ENCODE measurements at regions not wholly inside any gene's neighbourhood (a gene's known extent, or its start where the extent isn't known, plus 50 kb on each side); places are given as distances from the start of the nearest gene placed in this dataset.

DNA sequence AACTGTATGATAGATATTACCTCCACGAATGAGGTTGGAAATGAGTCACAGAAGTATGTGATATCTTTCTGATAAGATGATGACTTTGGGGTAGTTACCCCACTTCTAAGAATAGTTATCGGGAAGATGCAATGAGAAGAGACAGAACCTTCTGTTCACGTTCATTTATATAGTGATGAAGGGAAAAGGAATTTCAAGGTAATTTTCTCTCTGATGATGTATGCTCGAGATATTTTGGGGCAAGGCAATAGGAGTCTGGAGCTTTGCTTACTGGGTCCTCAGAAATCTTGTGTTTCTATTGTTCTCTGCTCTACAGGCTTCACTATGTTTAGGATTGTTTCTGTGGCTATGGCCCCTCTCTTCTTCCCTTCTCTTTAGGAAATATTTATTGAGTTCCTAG lies 1389.6 kb downstream of the CDH8 start:
- intact Hi-C loops (cut with micrococcal nuclease; ENCODE audit: unreplicated experiment), result no loop called here
- H3K27me3 ChIP-seq (ENCODE audit: control insufficient read depth, insufficient read depth, low read length), result no peaks in the 10 kb centered on the region
- ATAC-seq (no peak), DNase-seq (ENCODE audit: low read depth, low spot score) (no peak)
- no peak overlapping the region for H3K27ac ChIP-seq (ENCODE audit: low read length)
- in situ Hi-C loops (cut with HindIII; ENCODE audit: low pct_unique_long_range_greater_than_20kb, low sequenced_read_pairs), result no loop called here
- no peaks in the 10 kb centered on the region for H3K4me1 ChIP-seq (ENCODE audit: control insufficient read depth, insufficient read depth, low read length)
- H3K36me3 ChIP-seq (ENCODE audit: control insufficient read depth, insufficient read depth, low read length), result no peaks in the 10 kb centered on the region
- TF ChIP-seq, protein P1, sequence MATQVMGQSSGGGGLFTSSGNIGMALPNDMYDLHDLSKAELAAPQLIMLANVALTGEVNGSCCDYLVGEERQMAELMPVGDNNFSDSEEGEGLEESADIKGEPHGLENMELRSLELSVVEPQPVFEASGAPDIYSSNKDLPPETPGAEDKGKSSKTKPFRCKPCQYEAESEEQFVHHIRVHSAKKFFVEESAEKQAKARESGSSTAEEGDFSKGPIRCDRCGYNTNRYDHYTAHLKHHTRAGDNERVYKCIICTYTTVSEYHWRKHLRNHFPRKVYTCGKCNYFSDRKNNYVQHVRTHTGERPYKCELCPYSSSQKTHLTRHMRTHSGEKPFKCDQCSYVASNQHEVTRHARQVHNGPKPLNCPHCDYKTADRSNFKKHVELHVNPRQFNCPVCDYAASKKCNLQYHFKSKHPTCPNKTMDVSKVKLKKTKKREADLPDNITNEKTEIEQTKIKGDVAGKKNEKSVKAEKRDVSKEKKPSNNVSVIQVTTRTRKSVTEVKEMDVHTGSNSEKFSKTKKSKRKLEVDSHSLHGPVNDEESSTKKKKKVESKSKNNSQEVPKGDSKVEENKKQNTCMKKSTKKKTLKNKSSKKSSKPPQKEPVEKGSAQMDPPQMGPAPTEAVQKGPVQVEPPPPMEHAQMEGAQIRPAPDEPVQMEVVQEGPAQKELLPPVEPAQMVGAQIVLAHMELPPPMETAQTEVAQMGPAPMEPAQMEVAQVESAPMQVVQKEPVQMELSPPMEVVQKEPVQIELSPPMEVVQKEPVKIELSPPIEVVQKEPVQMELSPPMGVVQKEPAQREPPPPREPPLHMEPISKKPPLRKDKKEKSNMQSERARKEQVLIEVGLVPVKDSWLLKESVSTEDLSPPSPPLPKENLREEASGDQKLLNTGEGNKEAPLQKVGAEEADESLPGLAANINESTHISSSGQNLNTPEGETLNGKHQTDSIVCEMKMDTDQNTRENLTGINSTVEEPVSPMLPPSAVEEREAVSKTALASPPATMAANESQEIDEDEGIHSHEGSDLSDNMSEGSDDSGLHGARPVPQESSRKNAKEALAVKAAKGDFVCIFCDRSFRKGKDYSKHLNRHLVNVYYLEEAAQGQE (IDR thresholded peaks at IDR 0.05; ENCODE audit: insufficient read depth in 1 of 2, low read depth in 2 of 2, low read length in 1 of 2), result no peak
- TF ChIP-seq POLR2AphosphoS5 (IDR thresholded peaks at IDR 0.05; ENCODE audit: low read depth, low read length), result no peak
- no TSS peak for BruUV-seq (replicated peaks)
- no peak overlapping the region for H3K4me3 ChIP-seq (ENCODE audit: low read depth in 2 of 2, low read length in 2 of 2)
- POLR2A ChIA-PET, result no interaction called here
- no peaks in the 10 kb centered on the region for H3K9me3 ChIP-seq (ENCODE audit: control insufficient read depth, insufficient read depth, low read depth, low read length)
- CTCF ChIA-PET, result no interaction called here

DNA sequence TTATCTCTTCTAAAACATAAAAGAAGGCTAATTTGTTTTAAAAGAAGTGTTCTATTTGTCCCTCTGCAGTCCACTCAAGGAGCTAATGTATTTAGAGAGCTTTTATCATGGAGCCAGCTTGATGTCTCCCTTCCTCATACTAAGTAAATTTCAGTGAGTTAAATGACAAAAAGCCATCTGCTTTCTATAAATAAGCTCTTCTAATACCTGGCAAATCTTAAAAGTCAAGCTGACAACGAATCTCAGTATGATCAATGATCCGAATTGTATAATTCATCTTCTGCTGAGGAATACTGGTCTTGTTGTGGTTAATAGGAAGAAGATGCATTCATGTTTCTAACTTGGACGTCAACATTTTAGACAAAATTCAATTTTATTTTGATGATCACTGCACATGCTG lies 1390.7 kb downstream of the CDH8 start:
- ATAC-seq, result no peak
- no peaks in the 10 kb centered on the region for H3K9me3 ChIP-seq (ENCODE audit: control insufficient read depth, insufficient read depth, low read depth, low read length)
- H3K27me3 ChIP-seq (ENCODE audit: control insufficient read depth, insufficient read depth, low read length), result no peaks in the 10 kb centered on the region
- H3K4me3 ChIP-seq (ENCODE audit: low read depth in 2 of 2, low read length in 2 of 2), result no peak overlapping the region
- ChIA-PET CTCF (no interaction called here), POLR2A (no interaction called here)
- BruUV-seq (replicated peaks), result no TSS peak
- DNase-seq (ENCODE audit: low read depth, low spot score), result no peak
- no peaks in the 10 kb centered on the region for H3K4me1 ChIP-seq (ENCODE audit: control insufficient read depth, insufficient read depth, low read length)
- in situ Hi-C loops (cut with HindIII; ENCODE audit: low pct_unique_long_range_greater_than_20kb, low sequenced_read_pairs), result no loop called here
- no peaks in the 10 kb centered on the region for H3K36me3 ChIP-seq (ENCODE audit: control insufficient read depth, insufficient read depth, low read length)
- H3K27ac ChIP-seq (ENCODE audit: low read length), result no peak overlapping the region
- TF ChIP-seq, protein P1 (IDR thresholded peaks at IDR 0.05; ENCODE audit: insufficient read depth in 1 of 2, low read depth in 2 of 2, low read length in 1 of 2), result no peak
- no peak for TF ChIP-seq POLR2AphosphoS5 (IDR thresholded peaks at IDR 0.05; ENCODE audit: low read depth, low read length)
- TF ChIP-seq TCF7L2 (IDR thresholded peaks at IDR 0.05; ENCODE audit: low read depth, low read length), result no peak
- TF ChIP-seq, protein P2, sequence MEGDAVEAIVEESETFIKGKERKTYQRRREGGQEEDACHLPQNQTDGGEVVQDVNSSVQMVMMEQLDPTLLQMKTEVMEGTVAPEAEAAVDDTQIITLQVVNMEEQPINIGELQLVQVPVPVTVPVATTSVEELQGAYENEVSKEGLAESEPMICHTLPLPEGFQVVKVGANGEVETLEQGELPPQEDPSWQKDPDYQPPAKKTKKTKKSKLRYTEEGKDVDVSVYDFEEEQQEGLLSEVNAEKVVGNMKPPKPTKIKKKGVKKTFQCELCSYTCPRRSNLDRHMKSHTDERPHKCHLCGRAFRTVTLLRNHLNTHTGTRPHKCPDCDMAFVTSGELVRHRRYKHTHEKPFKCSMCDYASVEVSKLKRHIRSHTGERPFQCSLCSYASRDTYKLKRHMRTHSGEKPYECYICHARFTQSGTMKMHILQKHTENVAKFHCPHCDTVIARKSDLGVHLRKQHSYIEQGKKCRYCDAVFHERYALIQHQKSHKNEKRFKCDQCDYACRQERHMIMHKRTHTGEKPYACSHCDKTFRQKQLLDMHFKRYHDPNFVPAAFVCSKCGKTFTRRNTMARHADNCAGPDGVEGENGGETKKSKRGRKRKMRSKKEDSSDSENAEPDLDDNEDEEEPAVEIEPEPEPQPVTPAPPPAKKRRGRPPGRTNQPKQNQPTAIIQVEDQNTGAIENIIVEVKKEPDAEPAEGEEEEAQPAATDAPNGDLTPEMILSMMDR (IDR thresholded peaks at IDR 0.05), result no peak
- TF ChIP-seq SIN3A (IDR thresholded peaks at IDR 0.05; ENCODE audit: borderline replicate concordance, insufficient read depth, low read depth, low read length), result no peak
- intact Hi-C loops (cut with micrococcal nuclease; ENCODE audit: unreplicated experiment), result no loop called here

All from Panc1 (cell line).